DMS153 treated with DMSO at 0.1 percent for 48 hours (cell line): ENCODE measurements at regions not wholly inside any gene's neighbourhood (a gene's known extent, or its start where the extent isn't known, plus 50 kb on each side); places are given as distances from the start of the nearest gene placed in this dataset.

ENCODE experiments used
- DNase-seq: peaks from one replicate; lab custom pipeline; 2025; ENCODE audit not compliant: unreplicated experiment; lab: John Stamatoyannopoulos, UW

DNA sequence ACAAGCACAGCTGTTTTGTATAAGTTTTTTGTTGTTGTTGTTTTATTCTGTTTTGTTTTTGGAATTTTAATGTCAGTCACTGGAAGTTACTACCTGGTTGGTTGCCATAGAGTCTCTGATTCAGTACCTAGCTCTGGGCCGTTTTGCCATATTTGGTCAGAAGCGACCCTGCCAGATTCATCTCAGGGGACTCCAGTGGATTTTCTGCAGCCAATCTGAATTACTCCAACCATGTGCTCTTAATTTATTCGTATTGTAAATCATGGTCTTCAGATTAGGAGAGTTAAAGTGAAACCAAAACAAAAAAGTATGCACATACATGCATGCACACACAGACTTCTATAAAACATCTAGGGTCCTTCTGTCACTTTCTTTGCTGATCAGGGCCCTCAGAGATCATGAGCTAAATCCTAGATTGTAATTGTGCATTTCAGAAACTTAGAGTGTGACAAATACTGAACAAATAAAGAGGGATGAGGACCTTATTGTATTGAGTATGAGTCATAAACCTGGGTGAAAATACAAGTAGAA, 317.4 kb upstream of the UBE2E3 start:
- no peak for DNase-seq

DNA sequence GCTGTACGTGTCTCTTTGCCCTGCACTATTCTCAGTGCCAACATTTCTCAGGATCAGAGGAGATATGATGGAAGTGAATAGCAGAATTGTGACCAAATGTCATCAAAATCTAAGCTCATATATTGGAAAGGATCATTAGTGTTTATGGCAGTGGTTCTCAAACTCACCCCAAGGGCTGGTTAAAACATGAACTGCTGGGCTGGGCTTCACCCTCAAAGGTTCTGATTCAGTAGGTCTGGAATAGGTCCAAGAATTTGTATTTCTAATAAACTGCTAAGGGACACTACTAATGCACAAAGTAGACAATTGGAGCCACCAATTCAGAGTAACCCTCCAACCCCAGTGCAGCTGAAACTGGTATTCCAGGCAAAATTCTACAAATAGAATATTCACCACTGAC, 317.9 kb upstream of the UBE2E3 start:
- DNase-seq: no peak

DNA sequence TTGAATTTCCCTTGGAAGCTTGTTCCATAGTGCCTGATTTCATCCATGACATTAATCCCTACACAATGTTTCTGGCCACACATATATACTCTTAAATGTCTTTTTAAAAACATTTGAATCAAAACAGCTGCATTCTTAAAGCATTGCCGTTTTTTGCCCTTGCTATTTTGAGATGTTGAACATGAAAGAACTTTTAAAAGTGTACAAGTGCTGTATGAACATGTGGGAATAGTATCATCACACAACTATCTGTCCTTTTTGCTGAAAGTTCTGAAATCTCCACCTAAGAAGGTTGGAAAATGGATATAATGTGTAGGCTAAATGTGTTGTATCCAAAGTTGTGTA, 318.7 kb upstream of the UBE2E3 start:
- no peak for DNase-seq

DNA sequence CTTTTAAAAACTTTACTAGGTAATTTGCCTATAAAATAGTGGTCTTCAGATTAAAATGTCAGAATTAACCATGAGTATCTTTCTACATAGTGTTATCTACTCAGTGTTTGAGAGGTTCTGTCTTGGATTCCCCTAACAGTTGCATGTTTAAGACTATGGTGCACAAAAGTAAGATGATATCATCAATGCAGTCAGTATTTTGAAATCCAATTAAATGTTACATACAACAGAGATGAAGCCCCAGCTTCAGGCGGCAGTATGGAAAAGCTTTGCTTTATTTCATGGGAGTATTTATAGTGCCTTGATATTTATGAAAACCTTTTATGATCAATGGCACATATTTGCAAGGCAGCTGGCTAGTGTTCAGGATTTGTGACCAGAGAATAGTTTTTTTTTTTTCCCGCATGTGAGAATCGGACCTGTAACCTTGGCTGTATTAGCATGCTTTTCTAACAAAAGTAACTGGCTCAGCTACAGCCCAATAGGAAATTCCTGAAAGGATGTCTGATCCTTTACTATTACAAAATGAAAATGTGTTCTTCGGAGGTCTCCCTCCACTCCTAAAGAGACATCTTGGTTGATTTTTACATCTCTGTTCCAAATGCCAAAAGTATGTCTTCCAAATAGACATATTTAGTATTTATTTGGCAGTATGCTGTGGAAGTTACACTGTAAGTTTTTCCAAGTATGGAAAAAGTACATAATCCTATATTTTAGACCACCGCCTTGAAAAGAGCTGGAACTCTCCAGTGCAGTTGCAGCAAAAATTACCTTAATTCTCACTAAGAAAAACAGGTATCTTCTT, 319.3 kb upstream of the UBE2E3 start:
- DNase-seq: no peak

DNA sequence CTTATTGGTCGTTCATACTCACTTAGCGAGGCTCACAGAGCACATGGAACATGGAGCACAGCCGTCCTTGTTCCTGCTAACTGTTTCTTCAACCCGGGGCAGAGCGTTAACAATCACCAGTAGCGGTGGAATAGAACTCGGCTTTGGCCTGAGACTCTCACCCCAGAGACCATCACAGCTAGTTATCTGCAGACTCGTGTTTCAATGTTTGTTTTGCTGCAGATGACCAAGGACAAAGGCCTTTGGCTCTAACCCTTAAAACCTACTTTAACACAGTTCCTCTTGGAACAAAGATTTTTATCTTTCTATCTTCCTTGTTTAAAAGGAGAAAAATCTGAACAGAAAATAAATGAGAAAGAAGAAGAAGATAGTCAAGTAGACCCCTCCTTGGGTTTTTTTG, 320.2 kb upstream of the UBE2E3 start:
- DNase-seq: no peak

DNA sequence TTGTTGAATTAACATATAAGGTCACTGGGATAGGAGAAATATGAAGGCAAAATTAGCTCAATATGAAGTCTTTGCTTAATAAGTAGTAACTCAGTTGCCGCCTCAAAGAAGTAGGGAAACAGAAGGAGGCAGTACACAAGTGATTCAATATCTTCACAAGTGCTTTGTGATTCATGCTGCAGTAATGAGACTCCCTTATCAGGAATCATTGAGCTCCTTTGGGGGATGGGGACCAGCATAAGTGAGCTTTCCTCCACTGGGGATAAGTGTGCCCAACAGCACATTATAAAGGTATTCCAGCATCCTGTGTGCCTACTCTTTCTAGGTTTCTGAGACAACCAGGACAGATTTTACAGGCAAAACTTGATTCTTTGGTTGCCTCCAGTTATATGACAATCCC, 323.4 kb upstream of the UBE2E3 start:
- DNase-seq: no peak

DNA sequence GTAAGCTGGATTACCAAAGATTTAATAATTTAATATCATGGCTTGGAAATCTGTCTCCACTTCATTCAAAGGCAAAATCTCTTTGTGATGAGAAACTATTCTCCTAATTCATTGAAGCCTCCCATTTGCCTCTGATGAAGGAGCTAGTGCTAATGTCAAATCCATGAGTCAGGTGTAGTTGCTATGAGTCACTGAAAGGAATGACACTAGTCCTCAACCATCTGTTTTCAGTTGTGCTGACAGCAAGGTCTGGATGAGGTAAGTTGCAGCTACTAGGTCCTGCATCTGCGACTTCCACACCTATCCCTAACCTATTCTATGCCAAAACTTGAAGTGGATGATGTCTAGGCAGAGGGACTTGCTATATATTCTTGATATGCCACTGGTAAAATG, 324.0 kb upstream of the UBE2E3 start:
- no peak for DNase-seq

DNA sequence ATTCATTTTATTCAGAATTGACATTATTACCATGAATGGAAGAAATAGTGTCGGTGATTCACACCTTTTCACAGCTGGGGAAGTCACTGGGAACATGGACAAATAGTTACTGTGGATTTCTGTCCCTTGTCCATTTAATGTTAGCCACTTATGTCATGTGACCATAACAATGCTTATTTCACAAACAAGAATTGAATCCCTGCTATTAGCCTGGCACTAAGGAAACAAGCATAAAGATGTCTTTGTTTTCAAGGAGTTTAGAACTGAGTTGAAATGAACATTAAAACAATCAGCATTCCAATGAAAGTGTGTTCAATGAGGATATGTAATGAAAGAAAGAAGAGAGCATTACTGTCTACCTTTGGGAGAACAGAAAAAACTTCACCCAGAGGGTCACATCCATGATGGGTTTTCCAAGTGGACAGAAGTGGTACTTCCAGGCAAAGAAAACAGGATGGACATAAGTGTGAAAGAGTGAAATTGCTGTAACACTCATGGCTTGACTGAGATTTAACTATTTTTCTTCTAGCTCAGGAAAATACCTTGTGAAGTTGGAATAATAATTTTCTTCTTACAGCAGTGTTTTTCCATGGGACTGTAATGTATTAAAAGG, 324.5 kb upstream of the UBE2E3 start:
- DNase-seq: no peak

DNA sequence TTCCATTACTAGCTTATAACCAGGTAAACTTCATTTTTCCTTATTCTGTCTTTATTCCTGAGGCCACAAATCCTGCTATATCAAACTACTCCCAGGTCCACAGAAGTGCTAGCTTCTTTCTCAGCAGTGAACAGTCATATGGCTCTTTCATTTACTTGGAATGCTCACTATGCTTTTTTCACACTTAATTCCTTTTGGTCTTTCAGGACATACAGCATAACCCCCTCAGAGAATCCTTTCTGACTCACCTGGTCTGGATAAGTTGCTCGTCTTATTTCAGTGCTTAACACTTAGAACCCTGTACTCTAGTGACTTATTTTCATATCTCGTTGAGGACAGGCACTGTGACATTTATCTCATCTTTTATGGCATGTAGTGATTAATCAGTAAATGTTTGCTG, 325.0 kb upstream of the UBE2E3 start:
- DNase-seq: no peak

DNA sequence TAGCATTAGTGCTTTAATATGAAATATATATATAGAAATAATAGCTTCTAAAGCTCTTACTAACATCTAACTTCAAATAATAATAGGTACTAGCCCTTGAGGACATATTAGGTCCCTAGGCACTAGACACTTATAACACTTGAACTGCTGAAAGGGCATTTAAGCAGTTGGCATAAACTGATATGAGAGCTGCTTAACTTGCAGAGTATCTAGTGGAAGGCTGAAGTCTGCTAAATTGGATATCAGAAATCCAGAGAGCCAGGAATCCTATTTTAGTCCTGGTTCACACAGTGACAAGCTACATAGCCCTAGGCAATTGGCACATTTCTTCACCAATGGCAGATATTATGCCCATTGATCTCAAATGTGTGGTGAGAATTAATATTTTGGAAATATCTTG, 326.9 kb upstream of the UBE2E3 start:
- no peak for DNase-seq

DNA sequence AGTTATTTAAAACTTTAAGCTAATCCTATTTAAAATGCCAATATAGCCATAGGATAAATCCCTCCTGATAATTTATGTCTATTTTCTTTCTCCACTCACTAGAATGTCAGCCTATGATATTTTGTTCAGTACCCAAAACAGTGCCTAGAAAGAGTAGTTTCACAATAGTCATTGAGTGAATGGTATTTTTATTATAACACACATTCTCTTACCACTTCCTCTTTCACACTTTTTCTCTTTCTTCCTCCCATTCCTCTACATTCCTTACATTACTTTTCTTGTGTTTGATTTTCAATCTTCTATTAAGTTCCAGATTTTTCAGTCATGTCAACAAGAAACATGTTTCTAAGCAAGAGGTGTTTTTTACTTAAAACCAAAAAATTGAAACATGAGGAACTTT, 327.6 kb upstream of the UBE2E3 start:
- DNase-seq: no peak

DNA sequence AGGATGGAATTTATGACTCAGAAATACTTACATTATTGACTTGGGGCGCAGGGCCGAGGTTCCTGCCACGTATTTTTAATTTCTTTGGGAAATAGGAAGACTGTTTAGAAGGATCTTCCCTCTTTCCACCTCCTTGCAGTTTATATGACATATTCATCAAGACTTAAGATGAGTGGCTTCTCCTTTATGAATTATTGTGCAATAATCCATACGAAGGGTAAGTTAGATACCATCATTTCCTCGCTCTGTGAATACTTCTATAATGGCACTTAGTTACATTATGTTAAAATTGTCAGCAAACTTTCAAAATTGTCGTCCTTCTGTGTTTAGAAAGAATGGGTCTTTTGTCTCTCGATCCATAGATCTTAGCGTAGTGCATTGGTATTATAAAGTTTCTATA, 328.8 kb upstream of the UBE2E3 start:
- DNase-seq: no peak

DNA sequence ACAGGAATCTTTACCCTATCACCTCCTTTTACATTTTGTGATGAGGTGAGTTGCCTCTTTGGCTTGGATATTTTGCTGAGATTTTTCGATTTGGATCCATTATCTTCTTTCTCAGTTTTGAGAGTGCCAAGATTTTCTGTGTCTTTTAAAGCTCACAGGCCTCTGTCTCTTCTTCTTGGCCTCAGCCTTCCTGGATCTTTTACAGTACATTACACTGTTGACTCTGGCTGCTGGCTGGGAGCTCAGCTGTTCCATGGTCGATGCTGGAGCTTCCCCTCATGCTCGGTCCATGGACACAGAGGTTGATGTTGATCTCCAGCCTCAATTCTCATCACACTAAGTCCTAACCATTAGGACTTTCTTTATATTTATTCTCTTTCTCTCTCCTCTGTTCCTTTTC, 332.8 kb upstream of the UBE2E3 start:
- DNase-seq: no peak

DNA sequence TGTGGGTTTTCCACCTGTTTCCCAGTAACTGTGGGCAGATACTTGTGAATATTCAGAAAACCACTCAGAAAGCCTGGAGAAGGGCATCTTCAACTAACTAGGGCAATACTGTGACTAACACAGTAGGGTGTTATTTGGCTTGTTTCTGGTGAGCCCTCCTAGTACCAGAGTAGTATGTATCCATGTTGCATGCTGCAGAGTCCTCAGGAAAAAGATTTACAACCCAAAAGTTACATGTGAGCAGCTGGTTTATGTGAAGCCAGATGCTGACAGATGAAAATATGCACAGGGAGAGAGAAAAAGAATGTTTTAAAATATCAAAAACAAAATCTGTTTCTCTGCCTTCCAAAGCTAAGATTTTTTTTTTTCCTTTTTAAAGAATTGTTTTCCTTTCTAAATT, 333.2 kb upstream of the UBE2E3 start:
- no peak for DNase-seq

DNA sequence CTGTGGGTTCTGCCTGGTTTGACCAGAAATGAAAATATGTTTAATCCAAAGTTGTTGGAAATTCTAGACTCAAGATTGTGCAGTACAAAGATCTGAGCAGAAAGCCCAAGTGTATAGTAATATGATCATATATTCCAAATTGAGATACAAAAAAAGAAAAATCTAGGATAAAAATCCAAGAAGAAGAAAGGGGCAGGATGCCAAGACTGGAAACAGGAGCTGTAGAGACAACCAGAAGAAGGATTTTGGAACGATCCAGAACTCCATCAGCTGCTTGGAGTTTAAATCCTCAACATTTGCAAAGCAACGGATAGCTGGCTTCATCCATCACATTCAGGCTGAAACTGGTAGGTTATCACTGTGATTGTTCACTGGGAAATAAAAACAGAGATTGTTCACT, 333.6 kb upstream of the UBE2E3 start:
- no peak for DNase-seq

DNA sequence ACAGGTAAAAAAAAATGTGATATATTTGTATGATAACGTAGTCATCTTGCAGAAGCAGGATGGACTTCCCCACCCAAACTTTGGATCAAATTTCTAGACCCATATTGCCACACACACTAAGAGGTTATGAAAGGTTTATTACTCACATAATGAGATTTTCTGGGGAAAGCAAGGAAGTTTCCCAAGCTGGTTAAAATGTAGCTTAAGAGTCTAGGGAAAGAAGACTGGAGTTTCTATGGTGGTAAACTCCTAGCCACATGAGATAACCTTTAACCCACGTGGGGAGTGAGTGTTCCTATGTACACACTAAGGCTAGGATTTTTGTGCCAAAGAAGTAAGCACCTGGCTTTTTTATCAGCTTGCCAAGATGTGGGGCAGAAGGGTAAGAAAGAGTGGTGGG, 335.7 kb upstream of the UBE2E3 start:
- DNase-seq: no peak

DNA sequence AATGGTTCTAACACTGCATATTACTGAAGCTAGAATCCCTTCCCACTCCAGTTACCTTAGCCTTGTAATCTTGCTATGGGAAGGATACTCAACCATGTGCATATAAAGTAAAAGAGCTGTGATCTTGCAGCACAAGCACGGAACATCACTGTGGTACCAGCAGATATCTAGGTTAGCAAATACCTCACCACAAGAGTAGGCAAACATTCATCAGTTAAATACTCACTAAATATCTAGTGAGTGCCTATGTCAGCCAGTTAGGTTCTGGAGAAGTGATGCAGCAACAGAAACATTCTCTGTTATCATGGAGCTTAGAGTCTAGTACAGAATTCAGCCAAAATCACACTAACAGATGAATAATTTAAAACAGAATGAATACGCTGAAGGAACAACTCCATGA, 349.6 kb upstream of the UBE2E3 start:
- no peak for DNase-seq

DNA sequence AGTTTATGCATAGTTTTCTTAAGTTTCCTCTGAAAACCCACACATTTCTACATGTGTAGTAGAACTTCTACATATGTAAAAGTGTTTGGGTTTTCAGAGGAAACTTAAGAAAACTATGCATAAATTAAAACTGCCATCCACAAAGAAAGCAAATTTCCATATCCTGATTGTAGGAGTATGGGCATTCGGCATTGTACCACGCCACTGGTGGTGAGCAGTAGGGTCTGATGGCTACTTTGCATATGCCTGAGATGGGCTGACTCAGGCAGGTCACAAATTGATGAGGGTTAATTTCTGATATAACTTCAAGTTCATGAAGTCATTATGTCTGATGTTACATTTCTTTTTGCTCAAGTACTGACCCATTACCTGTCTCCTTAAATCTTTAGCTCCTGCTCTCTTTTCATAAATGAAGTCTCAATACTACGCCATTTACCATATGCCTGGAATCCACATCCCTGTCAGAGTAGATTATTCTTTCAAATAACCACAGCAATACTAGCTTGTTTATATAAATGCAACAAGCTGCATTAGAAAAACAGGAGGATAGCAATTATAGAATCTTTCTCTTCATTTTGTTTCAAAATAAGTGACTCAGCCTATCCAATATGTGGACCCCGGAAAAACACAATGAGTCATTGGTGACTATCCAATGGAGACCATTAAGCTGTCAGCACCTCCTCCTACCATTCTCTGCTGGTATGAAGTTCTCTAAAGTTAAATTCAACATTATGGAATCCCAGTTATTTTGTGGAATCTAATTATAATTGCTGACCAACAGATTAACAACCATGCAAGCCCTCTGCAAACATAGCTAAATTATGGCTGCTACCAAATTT, 355.2 kb upstream of the UBE2E3 start:
- DNase-seq: no peak

DNA sequence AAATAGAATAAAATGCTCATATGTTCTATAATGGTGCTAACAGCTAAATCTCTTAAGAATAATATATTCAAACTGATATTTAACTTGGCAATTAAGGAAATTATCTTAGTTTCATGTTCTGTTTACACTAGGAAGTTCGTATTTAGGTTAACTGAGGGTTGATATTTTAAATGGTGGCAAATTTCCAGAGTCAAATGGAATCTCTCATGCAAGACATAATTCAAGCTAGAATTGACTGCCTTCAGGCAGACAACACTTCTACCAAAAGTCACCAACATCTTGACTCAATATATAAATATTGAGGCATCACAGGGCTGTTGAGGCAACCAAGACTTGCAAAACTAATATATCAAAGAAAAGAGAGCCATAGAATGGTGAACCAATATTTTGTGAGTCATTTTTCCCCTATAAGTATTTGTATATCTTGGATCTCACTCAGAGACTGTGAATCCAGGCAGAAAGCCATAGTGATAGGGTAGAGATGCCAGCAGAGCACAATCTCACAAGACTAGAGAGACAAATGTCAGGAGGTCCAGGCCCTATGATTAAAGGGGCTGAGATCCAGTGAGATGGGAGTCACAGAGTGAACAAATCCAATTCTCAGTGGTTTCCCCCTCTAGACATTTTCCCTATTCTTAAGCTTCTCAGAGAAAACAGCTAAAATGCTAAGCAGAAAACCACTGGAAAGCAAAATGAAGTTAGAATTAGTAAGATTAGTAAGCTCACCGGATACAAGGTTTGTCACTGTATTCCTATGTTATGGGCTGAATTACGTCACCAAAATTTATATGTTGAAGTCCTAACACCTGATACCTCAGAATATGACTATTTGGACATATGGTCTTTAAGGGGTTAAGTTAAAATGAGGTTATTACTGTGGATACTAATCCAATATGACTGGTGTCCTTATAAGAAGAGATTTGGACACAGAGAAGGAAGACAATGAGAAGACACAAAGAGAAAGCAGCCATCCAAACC, 358.2 kb upstream of the UBE2E3 start:
- no peak for DNase-seq

DNA sequence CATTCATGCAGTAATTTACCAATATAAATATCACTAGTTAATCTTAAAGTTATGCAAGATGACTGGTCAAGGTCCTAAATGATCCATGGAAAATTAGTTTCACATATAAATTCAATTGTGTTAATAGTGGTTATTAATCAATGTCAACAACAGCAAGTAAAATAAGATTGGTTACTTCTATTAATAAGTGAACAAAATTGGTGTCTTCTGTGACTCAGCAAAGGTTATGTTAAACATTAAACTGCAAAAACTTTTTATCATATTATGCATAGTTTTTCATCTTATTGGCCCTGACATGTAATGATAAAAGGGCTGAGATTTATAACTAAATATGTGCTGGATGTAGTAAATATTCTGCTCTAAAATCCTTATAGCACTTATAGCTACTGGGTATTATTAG, 359.0 kb upstream of the UBE2E3 start:
- no peak for DNase-seq

DNA sequence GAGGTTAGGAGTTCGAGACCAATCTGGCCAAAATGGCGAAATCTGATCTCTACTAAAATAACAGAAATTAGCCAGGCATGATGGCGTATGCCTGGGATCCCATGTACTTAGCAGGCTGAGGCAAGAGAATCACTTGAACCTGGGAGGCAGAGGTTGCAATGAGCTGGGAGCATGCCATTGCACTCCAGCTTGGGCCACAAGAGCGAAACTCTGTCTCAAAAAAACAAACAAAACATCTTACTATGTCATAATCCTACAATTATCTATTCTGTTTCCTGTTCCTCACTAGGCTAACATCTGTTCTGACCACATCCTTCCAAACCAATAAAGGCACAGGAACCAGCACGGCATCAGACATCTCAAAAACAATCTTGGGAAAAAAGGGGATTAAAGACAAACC, 361.8 kb upstream of the UBE2E3 start:
- no peak for DNase-seq
